ENCODE measurements at regions not wholly inside any gene's neighbourhood (a gene's known extent, or its start where the extent isn't known, plus 50 kb on each side); places are given as distances from the start of the nearest gene placed in this dataset.

DNA sequence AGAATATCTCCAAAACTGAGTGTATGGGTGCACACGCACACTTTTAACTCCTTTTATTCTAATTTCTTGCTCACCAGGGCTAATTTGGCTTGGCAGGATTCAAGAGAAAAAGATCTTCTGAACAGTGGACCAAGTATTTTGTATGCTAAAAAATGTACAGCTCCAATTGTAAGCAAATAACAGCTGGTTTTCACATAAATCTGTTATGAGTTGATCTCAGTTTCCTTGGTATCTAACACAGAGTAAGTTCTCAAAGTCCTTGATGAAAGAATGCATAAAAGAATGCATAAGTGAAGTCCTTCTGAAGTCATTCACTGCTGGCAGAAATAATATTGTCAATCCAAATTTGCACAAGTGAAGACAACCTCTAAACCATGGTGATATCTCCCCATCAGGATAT, 213.0 kb downstream of the OMA1 start:
- TF ChIP-seq POLR2A (IDR thresholded peaks at IDR 0.05) = no peak
- TF ChIP-seq, protein P1, sequence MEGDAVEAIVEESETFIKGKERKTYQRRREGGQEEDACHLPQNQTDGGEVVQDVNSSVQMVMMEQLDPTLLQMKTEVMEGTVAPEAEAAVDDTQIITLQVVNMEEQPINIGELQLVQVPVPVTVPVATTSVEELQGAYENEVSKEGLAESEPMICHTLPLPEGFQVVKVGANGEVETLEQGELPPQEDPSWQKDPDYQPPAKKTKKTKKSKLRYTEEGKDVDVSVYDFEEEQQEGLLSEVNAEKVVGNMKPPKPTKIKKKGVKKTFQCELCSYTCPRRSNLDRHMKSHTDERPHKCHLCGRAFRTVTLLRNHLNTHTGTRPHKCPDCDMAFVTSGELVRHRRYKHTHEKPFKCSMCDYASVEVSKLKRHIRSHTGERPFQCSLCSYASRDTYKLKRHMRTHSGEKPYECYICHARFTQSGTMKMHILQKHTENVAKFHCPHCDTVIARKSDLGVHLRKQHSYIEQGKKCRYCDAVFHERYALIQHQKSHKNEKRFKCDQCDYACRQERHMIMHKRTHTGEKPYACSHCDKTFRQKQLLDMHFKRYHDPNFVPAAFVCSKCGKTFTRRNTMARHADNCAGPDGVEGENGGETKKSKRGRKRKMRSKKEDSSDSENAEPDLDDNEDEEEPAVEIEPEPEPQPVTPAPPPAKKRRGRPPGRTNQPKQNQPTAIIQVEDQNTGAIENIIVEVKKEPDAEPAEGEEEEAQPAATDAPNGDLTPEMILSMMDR (IDR thresholded peaks at IDR 0.05) = no peak
- Histone ChIP-seq H3K27ac (no peak overlapping the region), H3K4me3 (no peak overlapping the region), H3K4me1 (no peaks in the 10 kb centered on the region), H3K36me3 (replicated peaks in 1 of 2; ENCODE audit: insufficient read depth in 1 of 2, low read depth in 2 of 2) (no peaks in the 10 kb centered on the region), H3K9me3 (no peaks in the 10 kb centered on the region), H3K27me3 (no peaks in the 10 kb centered on the region)
- DNase-seq (no peak), ATAC-seq (no peak)
- 94 to 100% methylated on average over 1 of the region's 1 CpG for WGBS, 2 donors
- intact Hi-C loops (cut with DNase I) = no loop called here

DNA sequence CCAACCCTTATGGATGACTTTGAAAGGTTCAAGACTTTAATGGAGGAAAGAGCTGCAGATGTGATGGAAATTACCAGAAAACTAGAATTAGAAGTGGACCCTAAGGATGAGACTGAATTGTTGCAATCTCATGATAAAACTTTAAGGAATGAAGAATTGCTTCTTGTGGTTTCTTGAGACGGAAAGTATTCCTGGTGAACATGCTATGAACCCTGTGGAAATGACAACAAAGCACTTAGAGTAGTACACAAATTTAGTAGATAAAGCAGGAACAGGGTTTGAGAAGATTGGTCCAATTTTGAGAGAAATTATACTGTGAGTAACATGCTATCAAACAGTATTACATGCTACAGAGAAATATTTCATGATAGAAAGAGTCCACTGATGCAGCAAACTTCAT, 215.4 kb downstream of the OMA1 start:
- ATAC-seq (no peak), DNase-seq (no peak)
- intact Hi-C loops (cut with DNase I) = no loop called here
- H3K36me3 ChIP-seq (replicated peaks in 1 of 2; ENCODE audit: insufficient read depth in 1 of 2, low read depth in 2 of 2) = no peaks in the 10 kb centered on the region
- no peak overlapping the region for H3K27ac ChIP-seq
- 90 to 98% methylated on average over 1 of the region's 1 CpG for WGBS, 2 donors
- no peak for TF ChIP-seq POLR2A (IDR thresholded peaks at IDR 0.05)
- TF ChIP-seq, protein P1 (IDR thresholded peaks at IDR 0.05) = no peak
- H3K4me1 ChIP-seq = no peaks in the 10 kb centered on the region
- no peaks in the 10 kb centered on the region for H3K9me3 ChIP-seq
- H3K4me3 ChIP-seq = no peak overlapping the region
- H3K27me3 ChIP-seq = no peaks in the 10 kb centered on the region

DNA sequence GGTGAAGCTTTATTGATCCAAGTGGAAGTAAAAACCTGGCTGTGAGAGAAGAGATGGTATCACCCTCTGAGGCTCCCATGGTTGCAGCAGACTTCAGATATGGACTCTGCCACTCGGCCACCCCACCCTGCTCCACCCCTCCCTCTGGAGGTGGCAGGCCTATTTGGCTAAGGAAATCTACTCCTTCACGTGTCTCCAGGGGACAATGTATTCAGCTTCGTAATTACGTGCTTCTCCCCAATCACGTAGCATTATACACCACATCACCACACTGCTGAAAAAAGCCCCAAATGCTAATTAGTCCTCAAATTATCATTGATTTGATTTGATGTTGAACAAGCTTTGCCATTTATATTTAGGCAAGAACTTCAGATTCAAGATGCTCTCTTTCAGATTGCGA, 220.7 kb downstream of the OMA1 start:
- Histone ChIP-seq H3K9me3 (no peaks in the 10 kb centered on the region), H3K4me3 (no peak overlapping the region), H3K27ac (no peak overlapping the region), H3K4me1 (no peaks in the 10 kb centered on the region), H3K27me3 (no peaks in the 10 kb centered on the region), H3K36me3 (replicated peaks in 1 of 2; ENCODE audit: insufficient read depth in 1 of 2, low read depth in 2 of 2) (no peaks in the 10 kb centered on the region)
- no peak for ATAC-seq
- 71 to 72% methylated on average over 6 of the region's 6 CpGs for WGBS, 2 donors
- intact Hi-C loops (cut with DNase I) = no loop called here
- DNase-seq = no peak
- TF ChIP-seq, protein P1 (IDR thresholded peaks at IDR 0.05) = no peak
- no peak for TF ChIP-seq POLR2A (IDR thresholded peaks at IDR 0.05)

DNA sequence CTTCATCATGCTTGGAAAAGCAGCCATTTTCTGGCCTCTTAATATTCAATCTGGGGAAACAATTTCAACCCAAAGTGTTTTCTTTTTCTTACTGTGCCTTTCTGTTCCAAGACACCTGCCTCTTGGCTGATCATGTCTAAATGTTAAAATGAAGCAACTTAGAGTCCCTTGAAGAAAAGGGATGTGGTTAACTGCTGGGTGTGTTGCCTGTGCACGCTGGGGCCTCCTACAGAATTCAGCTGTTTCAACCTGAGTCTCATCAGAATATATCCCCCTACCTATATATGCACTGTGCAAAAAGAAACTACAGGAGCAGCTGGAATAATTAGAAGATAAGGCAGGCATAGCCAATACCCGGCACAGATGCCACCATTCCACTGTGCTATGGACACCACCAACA, 222.0 kb downstream of the OMA1 start:
- no peak overlapping the region for H3K27ac ChIP-seq
- TF ChIP-seq, protein P1 (IDR thresholded peaks at IDR 0.05) = no peak
- no peak for TF ChIP-seq POLR2A (IDR thresholded peaks at IDR 0.05)
- no peak overlapping the region for H3K4me3 ChIP-seq
- no peaks in the 10 kb centered on the region for H3K4me1 ChIP-seq
- H3K9me3 ChIP-seq = no peaks in the 10 kb centered on the region
- ATAC-seq (no peak), DNase-seq (no peak)
- no peaks in the 10 kb centered on the region for H3K36me3 ChIP-seq (replicated peaks in 1 of 2; ENCODE audit: insufficient read depth in 1 of 2, low read depth in 2 of 2)
- H3K27me3 ChIP-seq = no peaks in the 10 kb centered on the region
- intact Hi-C loops (cut with DNase I) = no loop called here
- 79 to 86% methylated on average over 2 of the region's 2 CpGs for WGBS, 2 donors

DNA sequence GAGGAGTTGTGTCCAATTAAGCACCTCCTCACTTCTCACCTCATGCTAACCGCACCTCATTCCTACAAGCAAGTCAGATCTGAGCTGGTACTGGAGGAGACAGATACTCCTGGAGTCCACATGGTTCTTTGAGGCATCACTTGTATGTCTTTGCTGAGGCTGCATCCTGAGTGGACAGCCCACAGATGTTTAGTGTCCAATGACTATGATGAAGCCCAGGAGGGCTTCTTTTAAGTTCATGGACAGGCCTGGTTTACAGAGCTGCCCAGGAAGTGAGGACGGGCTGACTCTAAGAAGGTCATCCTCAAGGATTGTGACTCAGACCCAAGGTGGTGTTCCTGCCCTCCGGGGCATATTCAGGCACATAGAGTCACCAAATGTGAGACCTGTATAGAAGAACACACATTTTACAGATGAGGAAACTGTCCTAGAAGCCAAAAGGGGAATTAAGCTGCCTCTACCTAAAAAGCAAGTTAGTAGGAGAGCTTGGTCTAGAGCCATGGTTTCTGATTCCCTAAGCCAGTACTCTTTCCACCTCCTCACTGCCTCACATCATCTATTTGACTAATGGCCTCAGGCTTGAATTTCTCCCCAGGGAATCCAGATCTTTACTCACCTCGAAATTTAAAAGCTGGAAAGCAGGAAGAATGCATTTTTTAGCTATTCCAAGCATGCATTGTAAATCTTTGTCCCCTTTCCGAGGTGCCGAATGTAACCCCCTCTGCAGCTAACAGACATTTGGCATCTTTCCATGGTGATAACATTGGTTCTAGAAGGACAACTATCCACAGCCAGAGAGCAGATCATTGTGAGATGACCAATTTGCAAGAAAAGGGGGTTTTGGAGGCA, 228.1 kb downstream of the OMA1 start:
- Histone ChIP-seq H3K4me3 (no peak overlapping the region), H3K27ac (no peak overlapping the region), H3K27me3 (no peaks in the 10 kb centered on the region), H3K36me3 (replicated peaks in 1 of 2; ENCODE audit: insufficient read depth in 1 of 2, low read depth in 2 of 2) (no peaks in the 10 kb centered on the region), H3K9me3 (no peaks in the 10 kb centered on the region), H3K4me1 (peaks cover 4% of the 10 kb centered on the region)
- no peak for TF ChIP-seq POLR2A (IDR thresholded peaks at IDR 0.05)
- TF ChIP-seq, protein P1 (IDR thresholded peaks at IDR 0.05) = no peak
- WGBS, 2 donors = 68 to 75% methylated on average over 6 of the region's 6 CpGs
- intact Hi-C loops (cut with DNase I) = no loop called here
- DNase-seq (no peak), ATAC-seq (no peak)

All from body of pancreas (tissue), 4 donors.